Psoas muscle (tissue), 7 donors: ENCODE measurements at regions not wholly inside any gene's neighbourhood (a gene's known extent, or its start where the extent isn't known, plus 50 kb on each side); places are given as distances from the start of the nearest gene placed in this dataset.
A peak's percentile ranks its signal among the peaks of the same experiment; 100 is the strongest.

Experiments used
- ATAC-seq, 4 donors: fragments of 200-7000 bp; cut with Tn5 transposase; one replicate each; pipeline ENCODE4 v1.9.1; 2020; ENCODE audit warnings: moderate library complexity in 3 of 4, mild to moderate bottlenecking in 2 of 4
- DNase-seq, 2 donors: peaks; one replicate each; pipeline ENCODE4 v3.0.0-alpha.2; 2020
- H3K27ac ChIP-seq: fragments of 200-600 bp; one replicate; pipeline ENCODE4 v1.8.0; 2022
- H3K27me3 ChIP-seq, 3 donors: fragments of 200-600 bp in 1 of 3; one replicate each; pipeline versions ENCODE4 v1.6.1 to v1.8.0; 2013 to 2022; ENCODE audit warnings: low read length in 2 of 3, mild to moderate bottlenecking in 2 of 3, moderate library complexity in 1 of 3; ENCODE audit not compliant: insufficient read depth in 3 of 3
- H3K36me3 ChIP-seq, 2 donors: fragments of 200-600 bp in 1 of 2; one replicate each; pipeline versions ENCODE4 v1.6.1 to v1.8.0; 2013 to 2022; ENCODE audit warnings: low read depth in 1 of 2, mild to moderate bottlenecking in 1 of 2, moderate library complexity in 1 of 2; ENCODE audit not compliant: insufficient read depth in 1 of 2
- H3K4me1 ChIP-seq: fragments of 200-600 bp; one replicate; pipeline ENCODE4 v1.8.0; 2022
- H3K4me3 ChIP-seq: fragments of 200-600 bp; one replicate; pipeline ENCODE4 v1.8.0; 2022; ENCODE audit warnings: mild to moderate bottlenecking
- H3K9me3 ChIP-seq: fragments of 200-600 bp; one replicate; pipeline ENCODE4 v1.8.0; 2022
- WGBS, 3 donors: extraction: QIAGEN DNeasy Blood & Tissue Kit; methylation state at CpG; one replicate each; pipeline versions ENCODE4 v1.1.6 to v1.1.7; 2013; 5-methylcytosine and 5-hydroxymethylcytosine counted together
- intact Hi-C, 2 donors: fragments of 100-400 bp; cut with DNase I; formaldehyde crosslinking; loops; one replicate each; pipeline versions ENCODE4 v1.11.0 to v1.14.2; 2022
- TF ChIP-seq, protein P1 (sequence below): fragments of 200-600 bp; IDR thresholded peaks from one replicate; pipeline ENCODE4 v1.8.0; 2022; ENCODE audit warnings: antibody characterized with exemption
- donor health status: healthy with polysubstance abuse.
- donor health status: DM: no; HTN: no; CAD: no; lungs with moderate emphysema.
- donor health status: Bipolar disorder and iron deficiency.
- donor health status: healthy.
- donor health status: DM: yes; HTN: yes; CAD: no.
- donor health status: DM: no; HTN: no; CAD: no.
- donor health status: DM: yes; HTN: yes; CAD: no.

DNA sequence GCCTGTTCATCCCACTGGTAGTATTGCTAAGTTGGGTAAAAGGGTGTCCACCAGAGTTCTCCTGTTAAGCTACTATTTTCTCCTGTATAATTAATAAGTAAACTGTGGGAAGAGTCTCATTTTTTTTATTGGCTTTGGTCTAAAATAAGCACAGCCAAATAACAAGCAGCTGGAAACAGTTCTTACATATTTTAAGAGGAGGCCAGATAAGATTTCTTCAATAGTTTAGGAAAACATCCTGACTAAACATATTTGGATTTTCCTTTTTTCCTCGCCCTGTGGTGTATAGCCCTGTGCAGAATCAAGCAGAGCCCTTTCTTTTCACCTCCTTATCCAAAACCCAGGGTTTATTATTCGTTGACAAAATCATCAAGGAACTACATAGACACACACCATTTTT lies 122.2 kb upstream of the ZNF608 start:
- WGBS, 3 donors, result 59 to 69% (median 67%) methylated on average over 2 of the region's 2 CpGs
- no peak for ATAC-seq
- no peak for DNase-seq
- Histone ChIP-seq H3K4me3 (no peak overlapping the region), H3K27ac (no peak overlapping the region), H3K36me3 (no peaks in the 10 kb centered on the region), H3K9me3 (no peaks in the 10 kb centered on the region), H3K4me1 (peaks cover 39% of the 10 kb centered on the region), H3K27me3 (no peaks in the 10 kb centered on the region)
- intact Hi-C loops, result no loop called here
- TF ChIP-seq, protein P1, sequence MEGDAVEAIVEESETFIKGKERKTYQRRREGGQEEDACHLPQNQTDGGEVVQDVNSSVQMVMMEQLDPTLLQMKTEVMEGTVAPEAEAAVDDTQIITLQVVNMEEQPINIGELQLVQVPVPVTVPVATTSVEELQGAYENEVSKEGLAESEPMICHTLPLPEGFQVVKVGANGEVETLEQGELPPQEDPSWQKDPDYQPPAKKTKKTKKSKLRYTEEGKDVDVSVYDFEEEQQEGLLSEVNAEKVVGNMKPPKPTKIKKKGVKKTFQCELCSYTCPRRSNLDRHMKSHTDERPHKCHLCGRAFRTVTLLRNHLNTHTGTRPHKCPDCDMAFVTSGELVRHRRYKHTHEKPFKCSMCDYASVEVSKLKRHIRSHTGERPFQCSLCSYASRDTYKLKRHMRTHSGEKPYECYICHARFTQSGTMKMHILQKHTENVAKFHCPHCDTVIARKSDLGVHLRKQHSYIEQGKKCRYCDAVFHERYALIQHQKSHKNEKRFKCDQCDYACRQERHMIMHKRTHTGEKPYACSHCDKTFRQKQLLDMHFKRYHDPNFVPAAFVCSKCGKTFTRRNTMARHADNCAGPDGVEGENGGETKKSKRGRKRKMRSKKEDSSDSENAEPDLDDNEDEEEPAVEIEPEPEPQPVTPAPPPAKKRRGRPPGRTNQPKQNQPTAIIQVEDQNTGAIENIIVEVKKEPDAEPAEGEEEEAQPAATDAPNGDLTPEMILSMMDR, result no peak

DNA sequence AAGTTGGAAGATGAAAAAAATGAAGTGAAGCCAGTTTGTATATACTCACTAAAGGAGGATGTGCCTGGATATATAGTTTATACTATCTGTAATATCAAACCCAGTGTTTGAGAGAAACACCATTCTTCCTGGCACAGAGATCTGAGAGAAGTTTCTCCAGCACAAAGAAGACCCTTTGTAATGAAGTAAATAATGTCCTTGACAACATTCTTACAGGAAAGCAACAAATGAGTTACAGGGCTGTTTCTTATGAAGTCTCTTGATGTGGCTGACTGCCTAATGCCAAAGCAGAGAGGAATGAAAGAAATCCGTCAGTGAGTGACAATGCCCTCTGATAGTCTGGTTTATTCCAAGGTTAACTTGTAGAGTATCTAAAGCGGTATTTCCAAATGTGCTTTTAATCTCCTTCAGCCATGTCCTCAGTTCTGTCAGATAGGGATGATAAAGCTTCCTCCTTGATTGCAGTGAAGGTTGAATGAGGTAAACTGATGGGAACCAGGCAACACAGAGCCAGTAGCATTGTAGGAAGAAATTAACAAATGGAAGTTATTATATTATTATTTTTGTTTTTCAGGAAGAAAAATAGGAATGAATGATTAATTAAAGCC lies 123.1 kb upstream of the ZNF608 start:
- ATAC-seq, result no peak
- 36 to 38% (median 36%) methylated on average over 2 of the region's 2 CpGs for WGBS, 3 donors
- intact Hi-C loops, result no loop called here
- no peak for DNase-seq
- Histone ChIP-seq H3K36me3 (no peaks in the 10 kb centered on the region), H3K27ac (no peak overlapping the region), H3K4me3 (no peak overlapping the region), H3K9me3 (no peaks in the 10 kb centered on the region), H3K27me3 (no peaks in the 10 kb centered on the region), H3K4me1 (peaks cover 41% of the 10 kb centered on the region)
- TF ChIP-seq, protein P1, result no peak

DNA sequence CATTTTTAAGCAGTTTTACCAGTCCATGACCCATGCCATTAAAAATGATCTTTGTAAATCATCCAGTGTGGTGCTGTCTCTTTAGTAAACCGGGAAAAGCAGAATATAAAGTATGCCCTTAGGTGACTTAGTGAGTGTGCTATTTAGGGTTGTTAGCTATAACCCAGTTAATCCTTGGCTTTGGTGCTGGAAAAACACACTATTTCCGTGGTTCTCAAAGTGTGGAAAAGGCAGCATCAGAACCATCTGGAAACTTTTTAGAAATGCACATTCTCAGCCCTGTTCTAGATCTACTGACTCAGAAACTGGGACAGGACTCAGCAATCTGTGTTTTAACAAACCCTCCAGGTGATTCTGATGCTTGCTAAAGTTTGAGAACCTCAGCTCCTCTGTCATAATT lies 123.6 kb upstream of the ZNF608 start:
- Histone ChIP-seq H3K27ac (no peak overlapping the region), H3K4me1 (peaks cover 41% of the 10 kb centered on the region), H3K9me3 (no peaks in the 10 kb centered on the region), H3K36me3 (no peaks in the 10 kb centered on the region), H3K27me3 (no peaks in the 10 kb centered on the region), H3K4me3 (no peak overlapping the region)
- DNase-seq (no peak), ATAC-seq (peak in 1 of 4 donors; percentile 6)
- TF ChIP-seq, protein P1, result no peak
- 21 to 29% (median 21%) methylated on average over 2 of the region's 2 CpGs for WGBS, 3 donors
- intact Hi-C loops, result no loop called here

DNA sequence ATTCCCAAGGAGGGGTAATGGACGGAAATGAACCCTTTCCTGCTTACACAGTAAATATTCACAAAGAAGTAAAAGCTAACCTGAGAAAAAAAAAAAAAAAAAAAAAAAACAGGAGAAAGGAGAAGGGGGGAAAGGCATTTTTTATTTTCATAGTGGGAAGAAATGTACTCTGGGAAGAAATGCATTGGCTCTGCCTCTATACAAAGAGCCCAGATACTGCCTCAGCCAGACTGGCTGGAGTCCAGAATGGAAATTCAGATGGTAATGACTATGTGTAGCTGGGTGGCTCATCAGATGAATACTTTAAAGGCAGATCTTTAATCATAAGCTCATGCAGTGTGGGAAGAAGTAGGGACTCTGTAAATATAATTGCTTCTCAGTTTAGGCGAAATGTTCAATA lies 124.9 kb upstream of the ZNF608 start:
- Histone ChIP-seq H3K9me3 (no peaks in the 10 kb centered on the region), H3K4me3 (no peak overlapping the region), H3K4me1 (peaks cover 41% of the 10 kb centered on the region), H3K36me3 (no peaks in the 10 kb centered on the region), H3K27ac (no peak overlapping the region), H3K27me3 (no peaks in the 10 kb centered on the region)
- WGBS, 3 donors, result 91 to 94% (median 92%) methylated on average over 2 of the region's 2 CpGs
- TF ChIP-seq, protein P1, result no peak
- DNase-seq, result no peak
- ATAC-seq, result peak; percentile 66 to 92 (median 79)
- intact Hi-C loops, result no loop called here

DNA sequence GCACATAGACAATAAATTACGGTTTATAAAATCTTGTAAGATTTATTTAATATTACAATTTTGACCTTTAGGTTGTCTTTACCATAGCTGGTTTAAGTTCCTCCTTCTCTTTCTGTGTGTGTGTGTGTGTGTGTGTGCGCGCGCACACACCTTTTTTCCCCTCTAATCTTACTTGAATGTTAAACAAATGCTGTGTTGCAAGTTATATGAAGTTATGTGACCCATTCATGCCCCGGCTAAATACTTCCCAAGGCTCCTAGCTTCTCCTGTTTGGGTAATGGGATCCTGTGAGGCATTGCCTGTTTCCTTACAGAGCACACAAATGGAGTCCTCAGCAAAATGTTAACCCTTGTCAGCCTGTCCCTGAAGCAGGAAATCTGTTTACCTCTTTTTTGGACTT lies 125.6 kb upstream of the ZNF608 start:
- H3K36me3 ChIP-seq, result no peaks in the 10 kb centered on the region
- peak in 1 of 4 donors; percentile 31 for ATAC-seq
- no peaks in the 10 kb centered on the region for H3K9me3 ChIP-seq
- peaks cover 44% of the 10 kb centered on the region for H3K4me1 ChIP-seq
- no peak overlapping the region for H3K4me3 ChIP-seq
- intact Hi-C loops, result no loop called here
- TF ChIP-seq, protein P1, result no peak
- no peaks in the 10 kb centered on the region for H3K27me3 ChIP-seq
- WGBS, 3 donors, result 81 to 95% (median 81%) methylated on average over 5 of the region's 5 CpGs
- no peak overlapping the region for H3K27ac ChIP-seq
- DNase-seq, result no peak
